ENCODE measurements at regions not wholly inside any gene's neighbourhood (a gene's known extent, or its start where the extent isn't known, plus 50 kb on each side); places are given as distances from the start of the nearest gene placed in this dataset.

DNA sequence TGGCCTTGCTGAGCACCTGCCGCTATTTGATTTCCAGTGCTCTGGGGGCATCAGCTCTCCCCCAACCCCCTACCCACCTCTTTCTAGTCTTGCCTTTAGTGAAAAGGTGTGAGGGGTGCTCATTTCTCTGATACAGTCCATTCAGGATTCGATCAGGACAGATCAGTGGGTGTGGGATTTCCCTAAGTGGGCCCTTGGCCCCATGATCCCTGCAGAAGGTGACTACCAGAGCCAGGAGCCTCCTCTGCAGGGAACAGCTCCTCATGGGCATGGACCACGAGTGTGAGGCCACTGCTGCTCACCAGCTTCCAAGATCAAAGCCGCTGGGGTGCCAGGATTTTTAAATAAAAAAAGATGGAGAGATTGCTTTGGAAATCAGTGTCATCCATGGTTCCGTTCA is 835.2 kb upstream of the ID2 start:
- TF ChIP-seq GTF2A2 (tag; IDR thresholded peaks at IDR 0.05) (no peak), ZNF449 (CRISPR knock-in tag; IDR thresholded peaks at IDR 0.05) (no peak), CTCF (IDR thresholded peaks at IDR 0.05 in 2 of 3, conservative IDR thresholded peaks at IDR 0.05 in 1 of 3; ENCODE audit: insufficient read depth in 2 of 3, low read depth in 1 of 3, low read length in 3 of 3) (no peak), MAFK (IDR thresholded peaks at IDR 0.05; ENCODE audit: low read length) (no peak), TRIM24 (IDR thresholded peaks at IDR 0.05) (no peak), ERF (CRISPR knock-in tag; IDR thresholded peaks at IDR 0.05) (no peak), ZBTB11 (CRISPR knock-in tag; IDR thresholded peaks at IDR 0.05) (no peak), CREB1 (IDR thresholded peaks at IDR 0.05) (no peak), CREB1 (CRISPR knock-in tag; IDR thresholded peaks at IDR 0.05) (no peak), TAF1 (IDR thresholded peaks at IDR 0.05; ENCODE audit: control insufficient read depth, extremely low read depth, insufficient read depth, low read length, severe bottlenecking) (no peak), DNMT1 (IDR thresholded peaks at IDR 0.05) (no peak), KLF6 (CRISPR knock-in tag; IDR thresholded peaks at IDR 0.05; ENCODE audit: borderline replicate concordance) (no peak), BRCA1 (IDR thresholded peaks at IDR 0.05) (no peak), BRCA1 (CRISPR knock-in tag; IDR thresholded peaks at IDR 0.05) (no peak)

All from K562 (cell line).